ENCODE measurements at regions not wholly inside any gene's neighbourhood (a gene's known extent, or its start where the extent isn't known, plus 50 kb on each side); places are given as distances from the start of the nearest gene placed in this dataset.

GRCh38 chr13:30009411-30009810, 159.0 kb upstream of the UBL3 start:
- TF ChIP-seq CTCF (IDR thresholded peaks at IDR 0.05; ENCODE audit: low read depth, low read length), result no peak
- TF ChIP-seq EZH2phosphoT487 (IDR thresholded peaks at IDR 0.05; ENCODE audit: low read depth), result no peak
